Esophagus squamous epithelium (tissue), 4 donors: ENCODE measurements at regions not wholly inside any gene's neighbourhood (a gene's known extent, or its start where the extent isn't known, plus 50 kb on each side); places are given as distances from the start of the nearest gene placed in this dataset.

Source experiments
- POLR2A ChIP-seq, 4 donors: fragments of 450-650 bp; IDR thresholded peaks; one replicate each; pipeline ENCODE4 v1.6.1; 2017; ENCODE audit warnings: antibody characterized with exemption in 4 of 4, mild to moderate bottlenecking in 4 of 4, moderate library complexity in 3 of 4
- TF ChIP-seq, protein P1 (sequence below), 6 experiments: fragments of 450-650 bp in 4 of 6; fragments of 200-600 bp in 2 of 6; sonication (generic) in 2 of 6; IDR thresholded peaks; one replicate each; pipeline ENCODE4 v1.5.1; 2016 to 2019; ENCODE audit warnings: antibody characterized with exemption in 6 of 6, mild to moderate bottlenecking in 4 of 6, moderate library complexity in 4 of 6

DNA sequence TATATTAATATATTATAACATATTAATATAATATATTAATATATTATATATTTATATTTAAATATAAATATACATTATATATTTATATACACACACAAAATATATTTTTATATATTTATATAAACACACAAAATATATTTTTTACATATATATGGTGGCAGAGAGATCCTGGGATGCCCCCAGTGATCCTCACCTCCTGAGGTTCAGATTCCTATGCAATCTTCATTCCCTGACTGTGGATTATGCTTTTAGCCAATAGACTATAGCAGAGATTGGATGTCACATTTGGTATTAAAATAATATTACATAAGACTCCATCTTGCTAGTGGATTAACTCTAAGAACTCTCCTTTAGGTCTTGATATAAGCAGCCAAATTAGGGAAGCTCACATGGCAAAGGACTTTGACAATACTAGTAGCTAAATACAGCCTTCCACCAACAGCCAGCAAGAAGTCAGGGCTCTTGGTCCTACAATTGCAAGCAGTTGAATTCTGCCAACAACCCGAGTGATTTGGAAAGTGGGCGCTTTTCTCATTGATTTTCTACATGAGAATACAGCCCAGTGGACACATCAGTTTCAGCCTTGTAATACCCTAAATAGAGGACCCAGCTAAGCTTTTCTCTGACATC is 681.0 kb downstream of the C6orf118 start:
- TF ChIP-seq, protein P1, sequence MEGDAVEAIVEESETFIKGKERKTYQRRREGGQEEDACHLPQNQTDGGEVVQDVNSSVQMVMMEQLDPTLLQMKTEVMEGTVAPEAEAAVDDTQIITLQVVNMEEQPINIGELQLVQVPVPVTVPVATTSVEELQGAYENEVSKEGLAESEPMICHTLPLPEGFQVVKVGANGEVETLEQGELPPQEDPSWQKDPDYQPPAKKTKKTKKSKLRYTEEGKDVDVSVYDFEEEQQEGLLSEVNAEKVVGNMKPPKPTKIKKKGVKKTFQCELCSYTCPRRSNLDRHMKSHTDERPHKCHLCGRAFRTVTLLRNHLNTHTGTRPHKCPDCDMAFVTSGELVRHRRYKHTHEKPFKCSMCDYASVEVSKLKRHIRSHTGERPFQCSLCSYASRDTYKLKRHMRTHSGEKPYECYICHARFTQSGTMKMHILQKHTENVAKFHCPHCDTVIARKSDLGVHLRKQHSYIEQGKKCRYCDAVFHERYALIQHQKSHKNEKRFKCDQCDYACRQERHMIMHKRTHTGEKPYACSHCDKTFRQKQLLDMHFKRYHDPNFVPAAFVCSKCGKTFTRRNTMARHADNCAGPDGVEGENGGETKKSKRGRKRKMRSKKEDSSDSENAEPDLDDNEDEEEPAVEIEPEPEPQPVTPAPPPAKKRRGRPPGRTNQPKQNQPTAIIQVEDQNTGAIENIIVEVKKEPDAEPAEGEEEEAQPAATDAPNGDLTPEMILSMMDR (IDR thresholded peaks at IDR 0.05) = no peak
- TF ChIP-seq POLR2A (IDR thresholded peaks at IDR 0.05) = no peak
